ENCODE measurements at regions not wholly inside any gene's neighbourhood (a gene's known extent, or its start where the extent isn't known, plus 50 kb on each side); places are given as distances from the start of the nearest gene placed in this dataset.

DNA sequence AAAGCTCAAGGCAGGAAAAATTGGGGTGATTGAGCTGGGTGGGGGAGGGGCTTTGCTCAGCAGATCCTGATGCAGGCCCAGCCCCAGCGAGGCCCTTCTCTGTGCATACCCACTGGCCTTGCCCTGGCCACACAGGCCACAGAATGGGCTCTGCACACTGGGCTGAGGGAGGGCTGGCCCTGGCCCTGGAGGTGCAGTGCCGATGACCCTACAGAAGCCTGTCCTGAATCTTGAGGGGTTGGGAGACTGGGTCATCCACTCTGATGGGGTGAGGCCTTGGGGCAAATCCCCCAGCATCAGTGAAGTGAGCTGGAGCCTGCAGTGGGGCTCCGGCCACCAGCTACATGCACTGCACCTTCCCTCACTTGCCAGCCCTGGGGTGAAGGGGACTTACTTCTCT lies 153.1 kb downstream of the URI1 start:
- Histone ChIP-seq H2BK15ac (ENCODE audit: low read depth, low read length) (no peak overlapping the region), H2AK5ac (ENCODE audit: low read depth, low read length) (no peak overlapping the region), H4K8ac (ENCODE audit: low read depth in 2 of 2, low read length in 2 of 2) (no peak overlapping the region), H3K27me3 (ENCODE audit: control insufficient read depth, insufficient read depth, low read length) (no peaks in the 10 kb centered on the region), H2AK9ac (replicated peaks; ENCODE audit: low read depth, low read length, poor library complexity) (no peak overlapping the region), H3K18ac (ENCODE audit: low read depth, low read length) (no peak overlapping the region), H4K91ac (ENCODE audit: insufficient read depth, low read depth, low read length) (no peak overlapping the region), H3K4me1 (ENCODE audit: control insufficient read depth, insufficient read depth, low read length) (no peaks in the 10 kb centered on the region), H3K36me3 (ENCODE audit: control insufficient read depth, insufficient read depth, low read length) (no peaks in the 10 kb centered on the region), H3K27ac (ENCODE audit: insufficient read depth, low read length) (no peak overlapping the region), H3K9me1 (ENCODE audit: insufficient read depth, low read length) (no peaks in the 10 kb centered on the region), H3K79me1 (ENCODE audit: low read depth in 1 of 2, low read length in 2 of 2) (no peaks in the 10 kb centered on the region), H2BK5ac (ENCODE audit: low read depth, low read length, poor library complexity, severe bottlenecking) (no peak overlapping the region), H4K20me1 (ENCODE audit: insufficient read depth, low read length) (no peaks in the 10 kb centered on the region), H3K56ac (ENCODE audit: extremely low read depth, insufficient read depth, low read length) (no peak overlapping the region), H3K9me3 (ENCODE audit: control insufficient read depth, insufficient read depth, low read length) (no peaks in the 10 kb centered on the region; the same call in 1 of the 2 replicates), H3K4me2 (ENCODE audit: low read depth, low read length) (no peak overlapping the region), H3K4ac (ENCODE audit: low read depth, low read length) (no peak overlapping the region), H3K9ac (ENCODE audit: low read depth, low read length) (no peak overlapping the region), H2BK120ac (ENCODE audit: low read depth, low read length) (no peak overlapping the region), H4K5ac (ENCODE audit: low read depth, low read length) (no peak overlapping the region), H2BK20ac (ENCODE audit: low read depth, low read length) (no peak overlapping the region), H3K14ac (replicated peaks; ENCODE audit: low read depth, low read length) (no peak overlapping the region), H3K23ac (ENCODE audit: low read depth, low read length) (no peak overlapping the region), H2AFZ (replicated peaks; ENCODE audit: low read length, poor library complexity) (no peak overlapping the region), H3K4me3 (ENCODE audit: insufficient read depth, low read depth, low read length) (no peak overlapping the region)
- DNase-seq (no peak), ATAC-seq (ENCODE audit: low read depth) (no peak)
- ChIA-PET CTCF (no interaction called here), POLR2A (ENCODE audit: unreplicated experiment) (no interaction called here)
- in situ Hi-C loops (cut with MboI; ENCODE audit: low sequenced_read_pairs) (no loop called here), intact Hi-C loops (cut with micrococcal nuclease) (no loop called here), dilution Hi-C loops (cut with HindIII; ENCODE audit: low sequenced_read_pairs, unreplicated experiment) (no loop called here)
- BruUV-seq (replicated peaks), result no TSS peak
- no CpG with 5 or more reads among the region's 3 CpGs for WGBS, 2 experiments (ENCODE audit: extremely low coverage in 2 of 2, insufficient read length in 1 of 2)
- no peak for TF ChIP-seq RAD21 (IDR thresholded peaks at IDR 0.05; ENCODE audit: low read length)
- TF ChIP-seq FOS (IDR thresholded peaks at IDR 0.05; ENCODE audit: low read depth, low read length), result no peak
- no peak for TF ChIP-seq RFX5 (IDR thresholded peaks at IDR 0.05; ENCODE audit: low read depth, low read length)
- TF ChIP-seq, protein P1, sequence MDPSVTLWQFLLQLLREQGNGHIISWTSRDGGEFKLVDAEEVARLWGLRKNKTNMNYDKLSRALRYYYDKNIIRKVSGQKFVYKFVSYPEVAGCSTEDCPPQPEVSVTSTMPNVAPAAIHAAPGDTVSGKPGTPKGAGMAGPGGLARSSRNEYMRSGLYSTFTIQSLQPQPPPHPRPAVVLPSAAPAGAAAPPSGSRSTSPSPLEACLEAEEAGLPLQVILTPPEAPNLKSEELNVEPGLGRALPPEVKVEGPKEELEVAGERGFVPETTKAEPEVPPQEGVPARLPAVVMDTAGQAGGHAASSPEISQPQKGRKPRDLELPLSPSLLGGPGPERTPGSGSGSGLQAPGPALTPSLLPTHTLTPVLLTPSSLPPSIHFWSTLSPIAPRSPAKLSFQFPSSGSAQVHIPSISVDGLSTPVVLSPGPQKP (IDR thresholded peaks at IDR 0.05; ENCODE audit: borderline replicate concordance, low read depth, low read length), result no peak
- TF ChIP-seq, protein P2, sequence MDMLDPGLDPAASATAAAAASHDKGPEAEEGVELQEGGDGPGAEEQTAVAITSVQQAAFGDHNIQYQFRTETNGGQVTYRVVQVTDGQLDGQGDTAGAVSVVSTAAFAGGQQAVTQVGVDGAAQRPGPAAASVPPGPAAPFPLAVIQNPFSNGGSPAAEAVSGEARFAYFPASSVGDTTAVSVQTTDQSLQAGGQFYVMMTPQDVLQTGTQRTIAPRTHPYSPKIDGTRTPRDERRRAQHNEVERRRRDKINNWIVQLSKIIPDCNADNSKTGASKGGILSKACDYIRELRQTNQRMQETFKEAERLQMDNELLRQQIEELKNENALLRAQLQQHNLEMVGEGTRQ (IDR thresholded peaks at IDR 0.05; ENCODE audit: low read depth, low read length), result no peak
- no peak for TF ChIP-seq NFE2L2 (IDR thresholded peaks at IDR 0.05; ENCODE audit: low read depth, low read length)
- TF ChIP-seq MAFK (IDR thresholded peaks at IDR 0.05; ENCODE audit: low read depth, low read length), result no peak
- no peak for TF ChIP-seq CHD1 (IDR thresholded peaks at IDR 0.05; ENCODE audit: low read depth, low read length)
- no peak for TF ChIP-seq RCOR1 (IDR thresholded peaks at IDR 0.05; ENCODE audit: insufficient replicate concordance, low read length)

Data from IMR-90 (cell line).